ENCODE measurements at regions not wholly inside any gene's neighbourhood (a gene's known extent, or its start where the extent isn't known, plus 50 kb on each side); places are given as distances from the start of the nearest gene placed in this dataset.
"Not testable (repeated sequence)": the region's sequence is repeated elsewhere in the genome, so short reads cannot be mapped to it uniquely, and the experiment has no call there.

- DNase-seq (ENCODE audit: low spot score), result no peak
Measured at GRCh38 chr14:38053666-38054065, 154.0 kb upstream of the SSTR1 start.

GRCh38 chr14:38056270-38056669 lies 151.4 kb upstream of the SSTR1 start:
- DNase-seq (ENCODE audit: low spot score), result no peak

GRCh38 chr14:38062223-38062622 lies 145.5 kb upstream of the SSTR1 start:
- DNase-seq (ENCODE audit: low spot score), result not testable (repeated sequence)

GRCh38 chr14:38063711-38064320 lies 143.9 kb upstream of the SSTR1 start:
- no peak for DNase-seq (ENCODE audit: low spot score)

GRCh38 chr14:38065106-38065762 lies 142.5 kb upstream of the SSTR1 start:
- no peak for DNase-seq (ENCODE audit: low spot score)

- DNase-seq (ENCODE audit: low spot score), result no peak
Measured at GRCh38 chr14:38070061-38070588, 137.6 kb upstream of the SSTR1 start.

- DNase-seq (ENCODE audit: low spot score), result peak; percentile 55
Measured at GRCh38 chr14:38073641-38074040, 134.1 kb upstream of the SSTR1 start.

GRCh38 chr14:38074081-38074480 lies 133.6 kb upstream of the SSTR1 start:
- no peak for DNase-seq (ENCODE audit: low spot score)

- no peak for DNase-seq (ENCODE audit: low spot score)
Measured at GRCh38 chr14:38074754-38075153, 132.9 kb upstream of the SSTR1 start.

GRCh38 chr14:38078393-38078792 lies 129.3 kb upstream of the SSTR1 start:
- DNase-seq (ENCODE audit: low spot score), result no peak

- peak; percentile 31 for DNase-seq (ENCODE audit: low spot score)
Measured at GRCh38 chr14:38079268-38079667, 128.4 kb upstream of the SSTR1 start.

- no peak for DNase-seq (ENCODE audit: low spot score)
Measured at GRCh38 chr14:38079886-38080285, 127.8 kb upstream of the SSTR1 start.

GRCh38 chr14:38080696-38081095 lies 127.0 kb upstream of the SSTR1 start:
- DNase-seq (ENCODE audit: low spot score), result no peak

- no peak for DNase-seq (ENCODE audit: low spot score)
Measured at GRCh38 chr14:38083039-38083438, 124.7 kb upstream of the SSTR1 start.

GRCh38 chr14:38089123-38089522 lies 118.6 kb upstream of the SSTR1 start:
- DNase-seq (ENCODE audit: low spot score), result no peak

- DNase-seq (ENCODE audit: low spot score), result no peak
Measured at GRCh38 chr14:38090506-38090905, 117.2 kb upstream of the SSTR1 start.

- DNase-seq (ENCODE audit: low spot score), result peak; percentile 63
Measured at GRCh38 chr14:38098074-38098836, 109.4 kb upstream of the SSTR1 start.

- no peak for DNase-seq (ENCODE audit: low spot score)
Measured at GRCh38 chr14:38101679-38102078, 106.0 kb upstream of the SSTR1 start.

- no peak for DNase-seq (ENCODE audit: low spot score)
Measured at GRCh38 chr14:38103542-38104225, 104.0 kb upstream of the SSTR1 start.

- DNase-seq (ENCODE audit: low spot score), result no peak
Measured at GRCh38 chr14:38105106-38105702, 102.5 kb upstream of the SSTR1 start.

- DNase-seq (ENCODE audit: low spot score), result no peak
Measured at GRCh38 chr14:38107216-38107631, 100.5 kb upstream of the SSTR1 start.

GRCh38 chr14:38108681-38109080 lies 99.0 kb upstream of the SSTR1 start:
- peak; percentile 68 for DNase-seq (ENCODE audit: low spot score)
